ENCODE measurements at regions not wholly inside any gene's neighbourhood (a gene's known extent, or its start where the extent isn't known, plus 50 kb on each side); places are given as distances from the start of the nearest gene placed in this dataset.

GRCh38 chr5:110854200-110854599 is 115.4 kb downstream of the SLC25A46 start:
- Mint-ChIP-seq H3K9me3 (ENCODE audit: unreplicated experiment) (peaks cover 1% of the 10 kb centered on the region), H3K4me3 (ENCODE audit: unreplicated experiment) (no peak overlapping the region), H3K27me3 (ENCODE audit: low read depth, unreplicated experiment) (no peaks in the 10 kb centered on the region), H3K4me1 (ENCODE audit: low read depth, unreplicated experiment) (peaks cover 7% of the 10 kb centered on the region), H3K27ac (ENCODE audit: unreplicated experiment) (no peak overlapping the region), H3K36me3 (ENCODE audit: low read depth, unreplicated experiment) (no peaks in the 10 kb centered on the region)
- Histone ChIP-seq H3K79me2 (ENCODE audit: insufficient read depth, low read length) (no peaks in the 10 kb centered on the region), H2AFZ (ENCODE audit: low read depth, low read length) (no peak overlapping the region), H3K9me3 (ENCODE audit: insufficient read depth, low read depth, low read length) (no peaks in the 10 kb centered on the region), H3K9ac (ENCODE audit: low read length) (no peak overlapping the region), H3K4me3 (ENCODE audit: insufficient read depth, low read depth, low read length) (no peak overlapping the region), H3K27me3 (ENCODE audit: insufficient read depth, low read length) (no peaks in the 10 kb centered on the region), H3K36me3 (ENCODE audit: insufficient read depth, low read length) (no peaks in the 10 kb centered on the region), H3K4me2 (ENCODE audit: low read length) (no peak overlapping the region), H4K20me1 (ENCODE audit: insufficient read depth, low read length) (no peaks in the 10 kb centered on the region), H3K4me1 (ENCODE audit: insufficient read depth, low read length) (no peaks in the 10 kb centered on the region), H3K27ac (ENCODE audit: low read depth, low read length) (peak overlapping the region; percentile 12)
- DNase-seq (ENCODE audit: low read depth) = peak; percentile 51
- FAIRE-seq = no peak
- TF ChIP-seq EZH2 (IDR thresholded peaks at IDR 0.05; ENCODE audit: insufficient read depth, low read length) (no peak), CTCF (IDR thresholded peaks at IDR 0.05; ENCODE audit: insufficient read depth, low read depth, low read length) (no peak)

DNA sequence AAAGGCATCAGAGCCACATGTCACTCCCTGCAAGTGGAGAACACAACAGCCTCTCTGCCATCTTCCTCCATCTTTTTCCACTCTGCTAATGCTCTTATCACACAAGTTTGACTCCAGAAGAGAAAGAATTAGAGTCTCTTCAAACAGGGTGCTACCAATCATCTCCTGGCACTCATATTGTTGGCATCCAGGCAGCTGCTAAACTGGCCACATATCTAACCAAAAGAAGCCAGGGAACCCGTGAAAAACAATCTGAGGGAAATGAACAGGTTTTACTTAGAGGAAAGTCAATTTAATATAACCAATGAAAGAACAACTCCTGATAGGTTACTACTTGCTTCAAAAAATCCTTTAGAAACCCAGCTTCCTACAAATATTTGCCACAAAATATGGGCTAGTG is 117.2 kb downstream of the SLC25A46 start:
- Histone ChIP-seq H3K9ac (ENCODE audit: low read length) (no peak overlapping the region), H3K9me3 (ENCODE audit: insufficient read depth, low read depth, low read length) (no peaks in the 10 kb centered on the region), H4K20me1 (ENCODE audit: insufficient read depth, low read length) (no peaks in the 10 kb centered on the region), H3K4me3 (ENCODE audit: insufficient read depth, low read depth, low read length) (no peak overlapping the region), H3K27me3 (ENCODE audit: insufficient read depth, low read length) (no peaks in the 10 kb centered on the region), H3K27ac (ENCODE audit: low read depth, low read length) (no peak overlapping the region), H3K36me3 (ENCODE audit: insufficient read depth, low read length) (no peaks in the 10 kb centered on the region), H2AFZ (ENCODE audit: low read depth, low read length) (no peak overlapping the region), H3K4me2 (ENCODE audit: low read length) (no peak overlapping the region), H3K4me1 (ENCODE audit: insufficient read depth, low read length) (no peaks in the 10 kb centered on the region), H3K79me2 (ENCODE audit: insufficient read depth, low read length) (no peaks in the 10 kb centered on the region)
- DNase-seq (ENCODE audit: low read depth) = no peak
- no peaks in the 10 kb centered on the region for H3K9me3 Mint-ChIP-seq (ENCODE audit: unreplicated experiment)
- no peaks in the 10 kb centered on the region for H3K36me3 Mint-ChIP-seq (ENCODE audit: low read depth, unreplicated experiment)
- H3K4me1 Mint-ChIP-seq (ENCODE audit: low read depth, unreplicated experiment) = peaks cover 7% of the 10 kb centered on the region
- no peaks in the 10 kb centered on the region for H3K27me3 Mint-ChIP-seq (ENCODE audit: low read depth, unreplicated experiment)
- TF ChIP-seq EZH2 (IDR thresholded peaks at IDR 0.05; ENCODE audit: insufficient read depth, low read length) = no peak
- TF ChIP-seq CTCF (IDR thresholded peaks at IDR 0.05; ENCODE audit: insufficient read depth, low read depth, low read length) = no peak
- no peak for FAIRE-seq
- H3K27ac Mint-ChIP-seq (ENCODE audit: unreplicated experiment) = no peak overlapping the region
- H3K4me3 Mint-ChIP-seq (ENCODE audit: unreplicated experiment) = no peak overlapping the region

- Histone ChIP-seq H3K27me3 (ENCODE audit: insufficient read depth, low read length) (no peaks in the 10 kb centered on the region), H3K4me2 (ENCODE audit: low read length) (no peak overlapping the region), H3K27ac (ENCODE audit: low read depth, low read length) (no peak overlapping the region), H3K9me3 (ENCODE audit: insufficient read depth, low read depth, low read length) (no peaks in the 10 kb centered on the region), H3K79me2 (ENCODE audit: insufficient read depth, low read length) (no peaks in the 10 kb centered on the region), H3K4me3 (ENCODE audit: insufficient read depth, low read depth, low read length) (no peak overlapping the region), H2AFZ (ENCODE audit: low read depth, low read length) (no peak overlapping the region), H4K20me1 (ENCODE audit: insufficient read depth, low read length) (no peaks in the 10 kb centered on the region), H3K36me3 (ENCODE audit: insufficient read depth, low read length) (no peaks in the 10 kb centered on the region), H3K4me1 (ENCODE audit: insufficient read depth, low read length) (no peaks in the 10 kb centered on the region), H3K9ac (ENCODE audit: low read length) (no peak overlapping the region)
- no peaks in the 10 kb centered on the region for H3K9me3 Mint-ChIP-seq (ENCODE audit: unreplicated experiment)
- no peak overlapping the region for H3K4me3 Mint-ChIP-seq (ENCODE audit: unreplicated experiment)
- FAIRE-seq (no peak), DNase-seq (ENCODE audit: low read depth) (peak; percentile 15)
- H3K27ac Mint-ChIP-seq (ENCODE audit: unreplicated experiment) = no peak overlapping the region
- no peaks in the 10 kb centered on the region for H3K27me3 Mint-ChIP-seq (ENCODE audit: low read depth, unreplicated experiment)
- H3K36me3 Mint-ChIP-seq (ENCODE audit: low read depth, unreplicated experiment) = no peaks in the 10 kb centered on the region
- TF ChIP-seq CTCF (IDR thresholded peaks at IDR 0.05; ENCODE audit: insufficient read depth, low read depth, low read length) = peak; percentile 49
- no peak for TF ChIP-seq EZH2 (IDR thresholded peaks at IDR 0.05; ENCODE audit: insufficient read depth, low read length)
- H3K4me1 Mint-ChIP-seq (ENCODE audit: low read depth, unreplicated experiment) = no peaks in the 10 kb centered on the region
These were observed 126.7 kb downstream of the SLC25A46 start for GRCh38 chr5:110865400-110866094.

All from astrocyte (in vitro differentiated cells and primary cell).